ENCODE measurements at regions not wholly inside any gene's neighbourhood (a gene's known extent, or its start where the extent isn't known, plus 50 kb on each side); places are given as distances from the start of the nearest gene placed in this dataset.

DNA sequence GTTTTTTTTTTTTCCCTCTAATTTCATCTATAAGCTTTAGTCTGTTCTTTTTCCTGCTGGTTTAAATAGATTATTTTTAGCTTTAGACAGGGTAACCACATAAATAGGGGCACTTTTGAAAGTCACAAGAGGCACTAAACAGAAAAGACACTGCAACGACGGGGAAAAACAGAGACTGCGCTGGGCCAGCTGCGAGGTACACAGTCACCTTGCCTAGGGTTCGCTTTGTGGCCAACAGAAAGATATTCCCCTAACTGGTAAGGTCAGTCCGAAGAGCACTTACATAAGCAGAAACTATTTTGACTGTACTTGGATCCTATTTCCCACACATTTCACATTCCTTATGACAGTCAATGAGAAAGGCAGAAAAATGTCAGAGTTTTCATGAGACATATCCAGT lies 175.6 kb upstream of the PHF14 start:
- Histone ChIP-seq H3K27me3 (ENCODE audit: insufficient read depth, low read length, poor library complexity) (no peaks in the 10 kb centered on the region), H3K4me3 (ENCODE audit: low read depth in 1 of 2, low read length in 2 of 2) (no peak overlapping the region), H3K4me2 (ENCODE audit: insufficient read depth, low read length) (no peak overlapping the region), H3K27ac (ENCODE audit: low read length) (no peak overlapping the region), H2AFZ (ENCODE audit: low read depth, low read length) (no peak overlapping the region), H3K9me3 (ENCODE audit: insufficient read depth, low read length, severe bottlenecking) (no peaks in the 10 kb centered on the region), H3K9ac (ENCODE audit: low read depth, low read length) (no peak overlapping the region), H4K20me1 (ENCODE audit: insufficient read depth, low read length) (no peaks in the 10 kb centered on the region), H3K79me2 (ENCODE audit: insufficient read depth, low read length) (no peaks in the 10 kb centered on the region), H3K4me1 (ENCODE audit: insufficient read depth, low read length) (no peaks in the 10 kb centered on the region), H3K36me3 (ENCODE audit: insufficient read depth, low read length) (no peaks in the 10 kb centered on the region)
- TF ChIP-seq EZH2 (IDR thresholded peaks at IDR 0.05; ENCODE audit: borderline replicate concordance, low read depth, low read length, severe bottlenecking) = no peak
- TF ChIP-seq, protein P1, sequence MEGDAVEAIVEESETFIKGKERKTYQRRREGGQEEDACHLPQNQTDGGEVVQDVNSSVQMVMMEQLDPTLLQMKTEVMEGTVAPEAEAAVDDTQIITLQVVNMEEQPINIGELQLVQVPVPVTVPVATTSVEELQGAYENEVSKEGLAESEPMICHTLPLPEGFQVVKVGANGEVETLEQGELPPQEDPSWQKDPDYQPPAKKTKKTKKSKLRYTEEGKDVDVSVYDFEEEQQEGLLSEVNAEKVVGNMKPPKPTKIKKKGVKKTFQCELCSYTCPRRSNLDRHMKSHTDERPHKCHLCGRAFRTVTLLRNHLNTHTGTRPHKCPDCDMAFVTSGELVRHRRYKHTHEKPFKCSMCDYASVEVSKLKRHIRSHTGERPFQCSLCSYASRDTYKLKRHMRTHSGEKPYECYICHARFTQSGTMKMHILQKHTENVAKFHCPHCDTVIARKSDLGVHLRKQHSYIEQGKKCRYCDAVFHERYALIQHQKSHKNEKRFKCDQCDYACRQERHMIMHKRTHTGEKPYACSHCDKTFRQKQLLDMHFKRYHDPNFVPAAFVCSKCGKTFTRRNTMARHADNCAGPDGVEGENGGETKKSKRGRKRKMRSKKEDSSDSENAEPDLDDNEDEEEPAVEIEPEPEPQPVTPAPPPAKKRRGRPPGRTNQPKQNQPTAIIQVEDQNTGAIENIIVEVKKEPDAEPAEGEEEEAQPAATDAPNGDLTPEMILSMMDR (IDR thresholded peaks at IDR 0.05; ENCODE audit: borderline replicate concordance, extremely low read depth, low read length, poor library complexity, severe bottlenecking) = no peak
- ATAC-seq (ENCODE audit: insufficient read depth, low read depth) = no peak
- no peak for DNase-seq

DNA sequence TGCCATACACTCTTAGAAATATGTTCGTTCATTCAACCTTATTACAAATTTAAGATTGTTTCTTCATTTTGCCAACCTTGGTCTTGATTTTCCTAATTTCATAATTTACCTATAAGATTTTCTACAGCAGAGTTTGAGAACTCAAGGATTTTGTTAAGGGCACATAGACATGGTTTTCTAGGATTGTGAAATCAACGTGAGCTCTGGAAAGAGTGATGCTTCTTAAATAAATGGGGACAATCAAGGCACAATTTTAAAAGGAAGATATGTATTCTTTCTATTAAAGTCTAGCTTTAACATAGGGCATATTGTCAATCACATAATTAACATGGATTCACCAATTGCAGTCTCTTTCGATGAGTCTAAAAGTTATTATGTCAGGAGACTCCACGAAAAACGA lies 174.2 kb upstream of the PHF14 start:
- no peak for TF ChIP-seq EZH2 (IDR thresholded peaks at IDR 0.05; ENCODE audit: borderline replicate concordance, low read depth, low read length, severe bottlenecking)
- TF ChIP-seq, protein P1 (IDR thresholded peaks at IDR 0.05; ENCODE audit: borderline replicate concordance, extremely low read depth, low read length, poor library complexity, severe bottlenecking) = no peak
- no peak for ATAC-seq (ENCODE audit: insufficient read depth, low read depth)

GRCh38 chr7:10802011-10802410 lies 171.7 kb upstream of the PHF14 start:
- Histone ChIP-seq H2AFZ (ENCODE audit: low read depth, low read length) (no peak overlapping the region), H3K36me3 (ENCODE audit: insufficient read depth, low read length) (no peaks in the 10 kb centered on the region), H3K9ac (ENCODE audit: low read depth, low read length) (no peak overlapping the region), H3K9me3 (ENCODE audit: insufficient read depth, low read length, severe bottlenecking) (no peaks in the 10 kb centered on the region), H4K20me1 (ENCODE audit: insufficient read depth, low read length) (no peaks in the 10 kb centered on the region), H3K79me2 (ENCODE audit: insufficient read depth, low read length) (no peaks in the 10 kb centered on the region), H3K4me2 (ENCODE audit: insufficient read depth, low read length) (no peak overlapping the region), H3K4me1 (ENCODE audit: insufficient read depth, low read length) (no peaks in the 10 kb centered on the region), H3K27me3 (ENCODE audit: insufficient read depth, low read length, poor library complexity) (no peaks in the 10 kb centered on the region), H3K4me3 (ENCODE audit: low read depth in 1 of 2, low read length in 2 of 2) (no peak overlapping the region), H3K27ac (ENCODE audit: low read length) (no peak overlapping the region)
- DNase-seq (no peak), ATAC-seq (ENCODE audit: insufficient read depth, low read depth) (no peak)
- no peak for TF ChIP-seq EZH2 (IDR thresholded peaks at IDR 0.05; ENCODE audit: borderline replicate concordance, low read depth, low read length, severe bottlenecking)
- TF ChIP-seq, protein P1 (IDR thresholded peaks at IDR 0.05; ENCODE audit: borderline replicate concordance, extremely low read depth, low read length, poor library complexity, severe bottlenecking) = no peak

More for the DNA sequence above, 174.2 kb upstream of the PHF14 start:
- Histone ChIP-seq H3K4me2 (ENCODE audit: insufficient read depth, low read length) (no peak overlapping the region), H4K20me1 (ENCODE audit: insufficient read depth, low read length) (no peaks in the 10 kb centered on the region), H3K27ac (ENCODE audit: low read length) (no peak overlapping the region), H3K9me3 (ENCODE audit: insufficient read depth, low read length, severe bottlenecking) (no peaks in the 10 kb centered on the region), H3K9ac (ENCODE audit: low read depth, low read length) (no peak overlapping the region), H2AFZ (ENCODE audit: low read depth, low read length) (no peak overlapping the region), H3K27me3 (ENCODE audit: insufficient read depth, low read length, poor library complexity) (no peaks in the 10 kb centered on the region), H3K79me2 (ENCODE audit: insufficient read depth, low read length) (no peaks in the 10 kb centered on the region), H3K36me3 (ENCODE audit: insufficient read depth, low read length) (no peaks in the 10 kb centered on the region), H3K4me3 (ENCODE audit: low read depth in 1 of 2, low read length in 2 of 2) (no peak overlapping the region), H3K4me1 (ENCODE audit: insufficient read depth, low read length) (no peaks in the 10 kb centered on the region)
- no peak for DNase-seq

DNA sequence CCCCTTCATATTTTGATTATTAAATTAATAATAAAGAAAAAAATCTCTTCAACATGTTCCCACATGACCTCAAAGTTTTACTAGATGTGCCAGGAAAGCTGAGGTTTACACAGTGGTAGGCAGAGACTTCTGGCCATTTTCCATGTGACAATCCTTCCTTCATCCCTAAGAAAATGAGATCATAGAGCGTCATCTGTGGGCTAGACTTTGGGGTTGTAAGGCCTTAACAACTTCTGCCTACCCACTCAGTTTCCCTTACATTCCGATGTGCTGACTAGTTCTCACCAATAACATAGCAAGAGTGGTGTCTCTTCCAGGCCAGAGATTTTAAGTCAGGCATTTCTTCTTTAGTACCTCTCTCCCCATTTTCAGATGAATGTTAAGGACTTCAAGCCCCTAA lies 171.1 kb upstream of the PHF14 start:
- no peak overlapping the region for H2AFZ ChIP-seq (ENCODE audit: low read depth, low read length)
- DNase-seq (no peak), ATAC-seq (ENCODE audit: insufficient read depth, low read depth) (no peak)
- H3K9ac ChIP-seq (ENCODE audit: low read depth, low read length) = no peak overlapping the region
- no peaks in the 10 kb centered on the region for H3K9me3 ChIP-seq (ENCODE audit: insufficient read depth, low read length, severe bottlenecking)
- H4K20me1 ChIP-seq (ENCODE audit: insufficient read depth, low read length) = no peaks in the 10 kb centered on the region
- no peaks in the 10 kb centered on the region for H3K4me1 ChIP-seq (ENCODE audit: insufficient read depth, low read length)
- H3K27me3 ChIP-seq (ENCODE audit: insufficient read depth, low read length, poor library complexity) = no peaks in the 10 kb centered on the region
- H3K4me2 ChIP-seq (ENCODE audit: insufficient read depth, low read length) = no peak overlapping the region
- no peaks in the 10 kb centered on the region for H3K36me3 ChIP-seq (ENCODE audit: insufficient read depth, low read length)
- TF ChIP-seq, protein P1 (IDR thresholded peaks at IDR 0.05; ENCODE audit: borderline replicate concordance, extremely low read depth, low read length, poor library complexity, severe bottlenecking) = no peak
- no peak for TF ChIP-seq EZH2 (IDR thresholded peaks at IDR 0.05; ENCODE audit: borderline replicate concordance, low read depth, low read length, severe bottlenecking)
- no peaks in the 10 kb centered on the region for H3K79me2 ChIP-seq (ENCODE audit: insufficient read depth, low read length)
- H3K27ac ChIP-seq (ENCODE audit: low read length) = no peak overlapping the region
- H3K4me3 ChIP-seq (ENCODE audit: low read depth in 1 of 2, low read length in 2 of 2) = no peak overlapping the region
